ENCODE measurements at regions not wholly inside any gene's neighbourhood (a gene's known extent, or its start where the extent isn't known, plus 50 kb on each side); places are given as distances from the start of the nearest gene placed in this dataset.

- in situ Hi-C loops (cut with HindIII; ENCODE audit: low sequenced_read_pairs): no loop called here
Measured at GRCh38 chr1:58149271-58149812, 397.2 kb downstream of the OMA1 start.

- in situ Hi-C loops (cut with HindIII; ENCODE audit: low sequenced_read_pairs): no loop called here
Measured at GRCh38 chr1:58144698-58145270, 401.7 kb downstream of the OMA1 start.

DNA sequence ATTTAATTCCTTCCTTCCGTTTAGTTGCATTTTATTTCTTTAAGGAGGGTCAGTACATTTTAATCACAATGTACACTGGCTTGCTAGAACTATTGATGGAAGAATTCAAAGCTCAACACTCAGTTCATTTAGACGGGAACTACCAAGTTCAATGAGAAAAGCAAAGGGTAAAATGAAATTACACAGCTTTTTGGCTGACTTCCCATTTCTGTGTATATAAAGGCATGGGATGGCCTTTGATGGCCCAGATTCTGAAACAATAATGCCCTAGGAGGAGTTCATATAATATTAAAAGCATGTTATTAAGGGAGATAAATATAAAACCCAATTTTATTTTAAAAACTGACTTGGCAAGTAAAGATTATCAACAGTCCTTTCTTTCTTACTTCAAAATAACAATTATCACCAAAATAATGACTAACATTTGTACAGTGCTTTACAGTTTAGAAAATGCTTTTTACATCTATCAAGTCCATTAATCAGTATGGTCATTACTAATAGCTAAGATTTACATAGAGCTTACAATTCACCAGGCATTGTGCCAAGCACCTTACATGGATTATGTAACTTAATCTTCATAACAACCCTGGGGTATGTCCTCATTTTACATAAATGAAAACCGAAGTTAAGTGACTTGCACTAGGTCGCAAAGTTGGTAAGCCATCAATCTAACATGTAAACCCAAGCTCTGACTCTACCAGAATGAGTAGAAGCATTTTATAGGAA is 402.4 kb downstream of the OMA1 start:
- in situ Hi-C loops (cut with HindIII; ENCODE audit: low sequenced_read_pairs): no loop called here

GRCh38 chr1:58136387-58136786 is 410.1 kb downstream of the OMA1 start:
- in situ Hi-C loops (cut with HindIII; ENCODE audit: low sequenced_read_pairs): no loop called here

DNA sequence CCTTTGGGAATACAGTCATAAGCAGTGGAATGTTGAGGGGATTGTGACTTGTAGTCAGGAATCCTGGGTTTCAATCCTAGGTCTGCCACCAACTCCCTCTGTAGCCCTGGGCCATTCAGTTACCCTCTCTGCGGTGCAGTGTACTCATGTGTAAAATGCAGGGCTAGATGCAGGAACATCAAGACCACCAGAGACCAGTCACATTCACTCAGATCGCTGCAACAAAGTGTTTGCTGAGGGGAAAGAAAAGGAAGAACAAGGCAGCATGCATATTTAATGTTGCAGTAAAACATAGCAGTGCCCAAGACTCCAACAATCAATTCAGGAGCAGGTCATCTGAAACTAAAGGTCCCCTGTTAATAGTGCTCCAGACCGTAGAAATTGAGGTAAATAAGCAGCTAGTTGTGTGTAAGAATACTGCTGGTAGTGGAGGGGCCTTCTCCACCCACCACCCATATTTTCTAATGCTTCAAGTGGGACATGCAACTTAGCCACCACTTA is 410.7 kb downstream of the OMA1 start:
- in situ Hi-C loops (cut with HindIII; ENCODE audit: low sequenced_read_pairs): no loop called here

GRCh38 chr1:58133562-58133961 is 413.0 kb downstream of the OMA1 start:
- in situ Hi-C loops (cut with HindIII; ENCODE audit: low sequenced_read_pairs): no loop called here

GRCh38 chr1:58123051-58123450 is 423.5 kb downstream of the OMA1 start:
- in situ Hi-C loops (cut with HindIII; ENCODE audit: low sequenced_read_pairs): no loop called here

- in situ Hi-C loops (cut with HindIII; ENCODE audit: low sequenced_read_pairs): no loop called here
Measured at GRCh38 chr1:58119971-58120370, 426.6 kb downstream of the OMA1 start.

DNA sequence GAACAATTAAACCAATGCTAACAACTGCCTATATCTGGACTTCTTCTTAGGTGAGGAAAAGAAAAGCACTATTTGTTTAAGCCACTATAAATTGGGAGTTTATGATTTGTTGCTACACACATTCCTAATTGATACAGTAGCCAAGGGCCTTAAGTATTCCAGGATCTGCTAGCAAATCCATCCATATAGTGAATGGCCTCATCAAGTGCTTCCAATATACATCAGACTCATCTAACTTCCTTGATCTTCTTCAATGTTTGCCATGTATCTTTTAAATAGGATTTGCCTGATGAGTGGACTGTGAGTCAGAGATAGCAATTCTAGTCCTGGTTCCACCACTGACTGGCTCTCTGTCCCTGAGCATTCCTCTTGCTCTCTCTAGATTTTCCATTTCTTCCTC is 430.2 kb downstream of the OMA1 start:
- in situ Hi-C loops (cut with HindIII; ENCODE audit: low sequenced_read_pairs): no loop called here

- in situ Hi-C loops (cut with HindIII; ENCODE audit: low sequenced_read_pairs): no loop called here
Measured at GRCh38 chr1:58109646-58110200, 436.8 kb downstream of the OMA1 start.

DNA sequence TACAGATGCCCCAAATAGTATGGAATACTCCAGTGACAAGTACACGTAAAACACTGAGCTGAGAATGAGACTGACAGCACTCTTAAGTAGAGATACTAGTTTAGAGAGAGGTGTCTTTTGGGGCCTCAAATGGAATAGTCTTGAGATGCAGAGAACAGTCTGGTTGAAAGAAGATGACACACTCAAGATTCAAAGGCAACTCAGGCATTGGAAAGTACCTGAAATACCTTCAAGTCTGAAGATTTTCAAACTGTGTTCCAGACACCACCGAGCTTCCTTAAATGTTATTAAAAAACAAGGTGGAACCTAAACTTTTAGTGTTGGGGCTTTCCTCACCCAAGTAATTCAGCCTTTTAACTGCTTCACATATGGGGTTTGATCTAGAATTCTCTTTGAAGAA is 437.7 kb downstream of the OMA1 start:
- in situ Hi-C loops (cut with HindIII; ENCODE audit: low sequenced_read_pairs): no loop called here

DNA sequence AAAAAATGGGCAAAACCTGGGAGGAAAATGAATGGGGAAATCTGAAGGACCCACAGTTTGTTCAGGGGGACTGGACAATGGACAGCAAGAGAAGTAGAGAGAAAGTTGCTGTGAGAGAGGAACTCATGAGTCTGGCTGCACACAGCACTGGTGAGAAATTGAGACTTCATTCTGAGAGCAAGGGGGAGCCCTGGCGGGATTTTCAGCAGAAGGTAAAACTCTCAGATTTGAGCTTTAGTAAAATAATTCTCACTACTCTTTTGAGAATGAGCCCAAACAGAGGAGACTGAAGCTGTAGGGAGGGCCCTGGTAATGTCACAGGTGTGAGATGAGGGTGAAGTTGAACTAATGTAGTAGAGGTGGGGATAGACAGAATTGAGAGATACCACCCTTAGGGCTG is 438.6 kb downstream of the OMA1 start:
- in situ Hi-C loops (cut with HindIII; ENCODE audit: low sequenced_read_pairs): no loop called here

GRCh38 chr1:58104960-58105359 is 441.6 kb downstream of the OMA1 start:
- in situ Hi-C loops (cut with HindIII; ENCODE audit: low sequenced_read_pairs): no loop called here

DNA sequence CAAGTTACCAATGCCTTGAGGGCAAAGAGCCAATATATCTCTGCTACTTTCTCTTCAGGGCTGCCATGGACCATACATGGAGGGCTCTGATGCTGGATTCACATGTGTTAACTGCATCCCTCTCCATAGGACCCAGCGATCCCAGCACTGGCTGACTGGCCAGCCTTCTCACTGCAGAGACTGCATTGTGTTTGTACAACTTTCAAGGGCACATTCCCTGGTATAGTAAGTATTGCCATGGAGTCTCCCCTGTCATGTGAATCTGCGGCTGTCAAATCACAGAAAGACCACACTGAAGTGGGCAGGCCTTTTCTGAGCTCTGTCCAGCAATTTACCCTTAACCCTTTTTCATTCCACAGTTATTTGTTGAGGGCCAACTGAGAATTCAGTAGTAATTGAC is 449.8 kb downstream of the OMA1 start:
- in situ Hi-C loops (cut with HindIII; ENCODE audit: low sequenced_read_pairs): no loop called here

GRCh38 chr1:58095183-58095582 is 451.3 kb downstream of the OMA1 start:
- in situ Hi-C loops (cut with HindIII; ENCODE audit: low sequenced_read_pairs): no loop called here

GRCh38 chr1:58094221-58094620 is 452.3 kb downstream of the OMA1 start:
- in situ Hi-C loops (cut with HindIII; ENCODE audit: low sequenced_read_pairs): no loop called here

- in situ Hi-C loops (cut with HindIII; ENCODE audit: low sequenced_read_pairs): no loop called here
Measured at GRCh38 chr1:58090640-58091039, 455.9 kb downstream of the OMA1 start.

DNA sequence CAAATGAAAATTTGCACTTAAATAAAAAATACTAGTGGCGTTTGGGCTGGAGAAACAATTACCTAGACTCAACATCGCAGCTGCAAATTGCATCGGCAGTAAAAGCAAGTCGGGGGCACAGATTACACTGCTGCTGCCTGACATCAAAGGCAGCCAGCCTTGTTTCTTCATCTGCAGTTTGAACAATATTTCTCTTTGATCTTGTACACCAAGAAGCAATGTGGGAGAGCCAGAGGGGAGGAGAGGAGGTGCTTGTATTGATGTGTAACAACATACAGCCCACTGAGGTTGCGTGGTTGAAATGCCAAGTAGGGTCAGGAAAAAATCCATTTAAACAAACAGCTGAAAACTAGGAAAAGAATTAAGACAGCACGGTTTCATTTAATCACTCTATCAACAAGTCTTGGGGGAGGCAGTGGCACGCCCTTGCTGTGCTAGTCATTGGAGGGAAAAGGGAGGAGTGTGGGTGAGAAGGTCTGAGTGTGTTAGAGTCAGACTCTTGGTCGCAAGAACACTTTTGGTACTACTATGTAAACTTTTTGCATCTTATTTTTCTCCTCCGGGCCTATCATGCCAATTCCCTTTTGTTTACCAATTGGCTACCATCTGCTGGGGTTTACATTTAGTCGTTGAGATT is 456.5 kb downstream of the OMA1 start:
- in situ Hi-C loops (cut with HindIII; ENCODE audit: low sequenced_read_pairs): no loop called here

GRCh38 chr1:58084266-58084665 is 462.3 kb downstream of the OMA1 start:
- in situ Hi-C loops (cut with HindIII; ENCODE audit: low sequenced_read_pairs): no loop called here

DNA sequence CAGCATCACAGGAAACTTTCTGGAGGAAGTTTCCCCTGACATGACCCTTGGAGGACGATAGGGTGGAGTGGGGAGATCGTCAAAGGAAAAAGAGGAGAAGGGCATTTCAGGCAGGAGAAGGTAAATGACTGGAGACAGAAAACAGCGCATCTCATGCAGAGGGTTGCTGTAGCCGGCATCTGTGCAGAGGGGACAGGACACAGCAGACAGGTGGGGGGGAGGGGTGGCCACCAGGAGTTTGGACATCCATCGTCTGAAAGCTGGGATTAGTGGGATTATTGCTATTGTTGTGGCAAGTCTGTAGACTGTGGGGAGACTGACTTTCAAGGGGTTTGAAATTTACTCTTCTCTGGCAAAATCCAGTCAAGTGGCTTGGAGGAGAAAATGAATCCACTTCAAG is 463.9 kb downstream of the OMA1 start:
- in situ Hi-C loops (cut with HindIII; ENCODE audit: low sequenced_read_pairs): no loop called here

DNA sequence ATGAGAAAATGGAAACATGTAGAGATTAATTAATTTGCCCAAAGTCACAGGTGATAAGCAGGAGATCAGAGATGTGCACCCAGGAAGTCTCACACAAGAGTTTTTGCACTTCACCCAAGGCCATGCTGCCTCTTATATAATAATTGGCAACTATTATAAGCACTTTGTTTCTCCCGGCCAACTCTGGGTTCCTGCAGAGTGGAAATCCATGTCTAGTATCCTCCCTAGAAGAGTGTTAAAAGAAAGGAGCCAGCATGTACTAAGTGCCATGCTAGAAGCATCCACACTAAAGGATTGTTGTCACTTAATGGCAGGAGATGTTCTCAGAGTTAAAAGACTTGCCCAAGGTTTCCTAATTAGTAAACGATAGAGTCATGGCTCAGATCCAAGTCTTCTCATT is 470.3 kb downstream of the OMA1 start:
- in situ Hi-C loops (cut with HindIII; ENCODE audit: low sequenced_read_pairs): no loop called here

DNA sequence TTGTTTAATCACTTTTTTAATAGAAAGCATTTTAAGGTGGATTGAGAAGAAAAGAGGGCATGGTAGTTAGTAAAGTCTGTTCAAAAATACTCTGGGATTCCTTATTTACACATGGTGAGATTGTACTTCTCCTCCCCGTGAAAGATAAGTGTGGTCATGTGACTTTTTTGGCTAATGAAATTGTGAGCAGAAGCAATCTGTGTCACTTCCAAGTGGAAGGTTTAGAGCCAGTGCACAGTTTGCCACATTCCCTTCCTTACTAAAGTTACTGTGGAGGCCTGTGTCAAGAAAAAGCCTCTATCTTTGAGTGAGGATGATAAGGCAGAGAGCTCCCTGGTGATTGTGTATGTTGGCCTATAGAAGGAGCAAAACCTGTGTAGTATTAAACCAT is 471.3 kb downstream of the OMA1 start:
- in situ Hi-C loops (cut with HindIII; ENCODE audit: low sequenced_read_pairs): no loop called here
